ENCODE measurements at regions not wholly inside any gene's neighbourhood (a gene's known extent, or its start where the extent isn't known, plus 50 kb on each side); places are given as distances from the start of the nearest gene placed in this dataset.
"Not testable (repeated sequence)": the region's sequence is repeated elsewhere in the genome, so short reads cannot be mapped to it uniquely, and the experiment has no call there.

DNA sequence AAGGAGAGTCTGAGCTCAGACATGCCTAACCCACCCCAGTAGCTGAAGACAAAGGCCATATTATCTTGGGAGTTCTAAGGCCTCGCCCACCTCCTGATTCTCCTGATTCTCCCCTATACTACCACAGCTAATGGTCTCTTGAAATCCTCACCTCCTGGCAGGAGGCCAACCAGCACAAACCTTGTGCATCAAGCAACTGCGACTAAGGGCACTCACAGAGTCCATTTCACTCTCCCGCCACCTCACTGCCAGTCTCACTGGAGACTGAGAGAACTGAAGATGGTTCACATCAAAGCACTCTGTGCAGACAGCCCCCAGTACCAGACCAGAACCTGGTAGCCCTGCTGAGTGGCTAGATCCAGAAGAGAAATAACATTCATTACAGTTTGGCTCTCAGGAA lies 102.1 kb upstream of the KLF8 start:
- Histone ChIP-seq H3K27ac (ENCODE audit: low read depth, low read length) (no peak overlapping the region), H3K4me1 (ENCODE audit: control insufficient read depth, insufficient read depth, low read length) (no peaks in the 10 kb centered on the region), H3K9me3 (ENCODE audit: control insufficient read depth, insufficient read depth, low read depth, low read length) (peaks cover 26% of the 10 kb centered on the region; the same call in 1 of the 2 replicates), H3K9ac (ENCODE audit: low read length) (no peak overlapping the region), H3K27me3 (ENCODE audit: control insufficient read depth, insufficient read depth, low read length) (no peaks in the 10 kb centered on the region), H3K4me3 (ENCODE audit: low read depth, low read length) (no peak overlapping the region), H3K36me3 (ENCODE audit: control insufficient read depth, insufficient read depth, low read length) (no peaks in the 10 kb centered on the region)

DNA sequence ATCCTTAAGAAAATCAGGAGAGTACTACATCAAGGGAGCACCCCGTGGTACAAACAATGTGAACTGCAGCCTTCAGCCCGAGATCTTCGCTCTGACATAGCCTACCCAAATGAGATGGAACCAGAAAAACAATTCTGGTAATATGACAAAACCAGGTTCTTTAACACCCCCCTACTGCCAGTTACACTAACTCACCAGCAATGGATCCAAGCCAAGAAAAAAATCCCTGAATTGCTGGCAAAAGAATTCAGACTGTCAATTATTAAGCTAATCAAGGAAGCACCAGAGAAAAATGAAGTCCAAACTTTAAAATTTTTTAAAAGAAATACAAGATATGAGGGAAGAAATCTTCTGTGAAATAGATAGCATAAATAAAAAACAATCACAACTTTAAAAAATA lies 101.7 kb upstream of the KLF8 start:
- Histone ChIP-seq H3K9ac (ENCODE audit: low read length) (no peak overlapping the region), H3K4me1 (ENCODE audit: control insufficient read depth, insufficient read depth, low read length) (no peaks in the 10 kb centered on the region), H3K27me3 (ENCODE audit: control insufficient read depth, insufficient read depth, low read length) (no peaks in the 10 kb centered on the region), H3K4me3 (ENCODE audit: low read depth, low read length) (no peak overlapping the region), H3K36me3 (ENCODE audit: control insufficient read depth, insufficient read depth, low read length) (no peaks in the 10 kb centered on the region), H3K9me3 (ENCODE audit: control insufficient read depth, insufficient read depth, low read depth, low read length) (peaks cover 26% of the 10 kb centered on the region; the same call in 1 of the 2 replicates), H3K27ac (ENCODE audit: low read depth, low read length) (no peak overlapping the region)

DNA sequence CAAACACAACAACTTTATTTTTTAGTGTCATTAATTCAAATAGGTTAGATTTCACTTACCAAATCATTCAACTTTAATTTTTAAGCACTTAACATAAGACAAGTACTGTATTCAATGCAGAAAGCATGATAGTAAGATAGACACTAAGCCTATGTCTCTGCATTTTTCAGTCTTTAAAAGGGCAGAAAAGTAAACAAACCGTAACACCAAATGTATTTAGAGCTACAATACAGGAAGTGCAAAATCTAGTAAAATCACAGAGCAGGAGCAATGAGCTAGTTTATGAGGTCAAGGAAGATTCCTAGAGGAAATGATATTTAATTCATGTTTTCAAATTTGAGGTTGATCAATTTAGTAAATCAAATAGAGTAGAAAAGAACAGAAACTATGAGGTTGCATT lies 68.0 kb upstream of the KLF8 start:
- peaks cover 26% of the 10 kb centered on the region for H3K9me3 ChIP-seq (ENCODE audit: control insufficient read depth, insufficient read depth, low read depth, low read length)
- not testable (repeated sequence) for H3K4me3 ChIP-seq (ENCODE audit: low read depth, low read length); H3K4me1 ChIP-seq (ENCODE audit: control insufficient read depth, insufficient read depth, low read length); H3K27ac ChIP-seq (ENCODE audit: low read depth, low read length); H3K27me3 ChIP-seq (ENCODE audit: control insufficient read depth, insufficient read depth, low read length); H3K36me3 ChIP-seq (ENCODE audit: control insufficient read depth, insufficient read depth, low read length); H3K9ac ChIP-seq (ENCODE audit: low read length)
